Stimulated activated CD8-positive, alpha-beta memory T cell treated with anti-CD3 and anti-CD28 coated beads, Interleukin-12 subunit alpha, Interleukin-12 subunit beta, amount 100 ng/mL, for 24 hours (primary cell): ENCODE measurements at regions not wholly inside any gene's neighbourhood (a gene's known extent, or its start where the extent isn't known, plus 50 kb on each side); places are given as distances from the start of the nearest gene placed in this dataset.

ENCODE experiments used
- DNase-seq: peaks from one replicate; pipeline ENCODE4 v3.0.0-alpha.2; 2020; ENCODE audit errors: extremely low read depth

DNA sequence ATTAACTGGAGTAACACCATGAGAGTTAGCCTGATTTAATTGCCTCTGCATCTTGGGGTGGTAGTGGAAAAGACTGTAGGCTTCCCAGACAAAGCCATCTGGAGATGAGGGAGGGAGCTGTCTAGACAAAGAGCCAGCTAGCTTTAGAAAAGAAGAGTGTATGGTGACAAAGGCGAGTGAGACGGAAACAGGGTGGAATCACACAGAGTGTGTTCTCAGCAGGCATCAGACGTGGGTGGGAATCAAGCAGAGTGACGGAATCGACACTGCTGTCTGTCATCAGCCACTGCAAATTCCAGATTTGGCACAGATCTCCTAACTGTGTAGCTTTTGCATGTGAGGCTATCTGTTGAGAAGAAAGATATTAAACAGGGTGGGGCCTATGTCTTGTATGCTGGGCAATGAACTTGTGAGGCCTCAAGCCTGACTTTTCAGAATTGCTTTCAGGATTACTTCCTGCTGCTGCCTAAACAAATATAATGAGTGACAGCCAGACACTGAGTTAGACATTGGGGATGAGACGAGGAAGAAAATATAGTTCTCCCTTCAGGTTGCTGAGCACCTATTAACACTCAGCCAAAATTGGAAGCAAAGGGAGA lies 236.5 kb upstream of the GRIP1 start:
- DNase-seq: no peak

DNA sequence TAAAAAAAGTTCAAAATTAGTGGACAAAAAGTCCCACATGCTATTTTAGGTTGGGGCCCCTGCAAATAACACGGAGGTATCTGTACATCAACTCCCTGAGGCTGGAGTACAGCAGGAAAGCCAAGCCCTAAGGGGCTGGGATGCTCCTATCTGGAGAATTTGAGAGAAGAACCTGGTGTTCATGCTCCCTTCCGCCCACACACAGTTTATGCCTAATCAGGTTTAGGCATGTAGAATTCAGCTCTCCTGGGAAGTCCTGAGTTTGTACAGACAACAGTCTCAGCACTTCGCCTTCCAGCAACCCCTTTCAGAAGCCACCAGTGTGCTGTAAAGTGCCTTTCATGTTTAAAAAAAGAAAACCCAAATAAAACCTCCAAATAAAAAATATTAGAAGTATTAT lies 237.3 kb upstream of the GRIP1 start:
- DNase-seq: no peak

DNA sequence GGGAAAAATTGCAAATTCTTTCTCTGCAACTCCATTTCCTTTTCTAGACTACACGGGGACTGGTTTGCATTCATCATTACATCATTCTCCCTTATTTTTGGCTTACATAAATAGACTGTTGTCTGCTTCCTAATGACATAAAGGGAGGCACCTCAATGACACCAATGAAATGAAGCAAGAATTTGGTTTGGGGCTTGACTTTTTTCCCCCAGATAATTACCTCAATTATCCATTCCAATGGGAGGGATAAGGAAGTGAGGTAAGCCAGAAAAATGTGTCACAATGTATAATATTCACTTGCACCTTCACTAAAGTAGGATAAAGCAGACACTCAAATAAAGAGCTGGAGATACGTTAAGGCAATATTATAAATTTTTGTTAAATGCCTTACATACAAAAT lies 240.6 kb upstream of the GRIP1 start:
- DNase-seq: no peak

DNA sequence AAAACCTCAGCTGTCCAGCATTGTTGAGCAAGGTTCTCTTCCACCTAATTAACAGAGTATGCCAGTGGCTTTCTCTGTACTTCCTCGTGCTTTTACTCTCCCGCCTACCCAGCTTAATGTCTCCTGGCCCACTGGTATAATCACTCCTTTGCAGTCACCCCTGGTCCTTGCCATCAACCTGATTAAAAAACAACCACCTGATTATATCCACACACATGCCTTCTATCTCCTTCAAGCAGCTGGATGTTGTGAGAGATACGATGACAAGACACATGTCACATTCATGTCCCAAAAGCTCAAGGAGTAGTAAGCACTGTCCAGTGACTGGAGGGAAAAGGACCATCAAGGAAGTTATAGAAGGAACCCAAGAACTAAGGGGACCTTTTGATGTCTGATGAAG lies 241.3 kb upstream of the GRIP1 start:
- no peak for DNase-seq

DNA sequence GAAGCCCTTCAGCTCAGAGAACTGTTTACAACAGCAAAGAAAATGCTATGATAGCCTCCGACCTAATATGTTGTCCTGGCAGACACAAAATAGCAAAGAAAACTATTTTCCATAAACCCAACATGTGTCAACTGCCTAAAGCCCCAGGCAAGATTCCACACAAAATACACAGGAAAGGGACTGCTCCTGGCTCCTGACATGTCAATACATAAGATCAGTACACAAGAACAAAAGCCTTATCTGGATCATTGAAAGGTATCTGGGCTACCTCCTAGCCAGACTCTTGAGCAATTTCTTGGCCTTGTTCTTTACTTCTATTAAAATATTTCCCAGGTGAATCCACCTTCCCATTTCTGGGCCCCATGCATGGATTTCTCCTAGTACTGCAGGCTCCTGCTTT lies 242.3 kb upstream of the GRIP1 start:
- DNase-seq: no peak

DNA sequence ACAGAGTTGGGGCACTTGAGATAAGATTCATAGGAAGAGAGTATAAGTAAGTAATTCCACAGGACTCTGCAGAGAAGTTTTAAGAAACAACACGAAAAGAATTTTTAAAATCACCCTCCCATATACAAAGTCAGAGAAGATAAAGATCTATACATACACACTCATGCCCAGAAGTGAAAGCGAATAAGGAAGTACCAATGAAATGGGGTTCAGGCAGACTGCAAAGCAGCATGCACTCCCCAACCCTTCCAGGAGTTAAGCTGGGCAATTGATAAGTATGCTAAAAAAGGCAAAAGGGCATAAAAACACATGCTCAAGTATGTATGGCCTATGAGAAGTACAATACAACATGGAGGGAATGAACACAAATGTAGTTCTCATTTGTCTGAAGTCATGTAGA lies 246.2 kb upstream of the GRIP1 start:
- DNase-seq: no peak

DNA sequence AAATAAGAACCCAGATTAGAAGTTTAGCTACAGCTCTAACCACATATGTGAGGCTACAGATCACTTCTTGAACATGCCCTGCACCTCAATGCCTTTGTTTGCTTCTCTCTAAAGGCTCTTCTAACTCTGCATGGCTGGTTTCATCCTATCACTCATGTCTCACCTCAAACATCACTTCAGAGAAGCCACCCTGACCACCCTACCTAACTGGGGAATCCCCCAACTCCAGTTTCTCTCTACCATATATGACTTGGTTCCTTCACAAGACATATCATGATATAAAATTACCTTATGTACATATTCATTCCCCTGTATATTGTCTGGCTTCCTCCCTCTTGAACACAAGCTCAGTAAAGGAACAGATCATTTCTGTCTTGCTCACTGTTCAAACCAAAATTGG lies 250.2 kb upstream of the GRIP1 start:
- DNase-seq: no peak

DNA sequence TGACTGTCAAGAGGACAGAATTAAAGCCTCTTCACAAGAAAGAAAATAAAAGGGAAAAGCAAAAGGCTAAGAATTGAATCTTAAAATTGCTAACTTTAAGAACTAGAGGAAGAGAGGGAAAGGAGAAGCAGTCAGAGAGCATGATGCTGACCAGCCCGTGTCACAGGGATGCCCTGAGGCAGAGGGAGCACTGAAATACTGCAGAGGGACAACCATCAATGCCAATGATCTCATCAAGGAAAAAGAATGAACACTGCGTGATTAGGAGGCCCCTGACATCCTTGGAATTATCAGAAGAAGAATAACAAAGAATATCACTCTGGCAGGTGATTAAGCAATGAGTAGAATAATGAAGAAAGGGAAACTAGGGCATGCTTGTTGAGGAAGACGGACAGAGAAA lies 252.2 kb upstream of the GRIP1 start:
- no peak for DNase-seq

DNA sequence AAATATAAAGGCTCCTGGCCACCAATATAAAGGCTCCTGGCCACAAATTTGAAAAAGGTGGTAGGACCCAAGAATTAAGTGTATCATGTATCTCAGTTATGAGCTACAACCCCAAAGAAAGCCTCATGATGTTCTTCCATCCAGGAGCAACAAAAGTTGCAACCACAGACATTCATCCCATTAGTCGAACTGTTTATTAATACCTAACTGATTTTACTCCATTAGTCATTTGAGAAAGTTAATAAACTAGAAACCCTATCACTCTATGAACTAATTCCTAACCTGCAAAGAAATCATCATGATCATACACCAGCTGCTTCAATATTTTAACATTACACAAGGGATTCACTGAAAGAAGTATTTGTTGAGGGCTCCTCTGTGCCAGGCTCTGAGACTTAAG lies 253.2 kb upstream of the GRIP1 start:
- DNase-seq: no peak

DNA sequence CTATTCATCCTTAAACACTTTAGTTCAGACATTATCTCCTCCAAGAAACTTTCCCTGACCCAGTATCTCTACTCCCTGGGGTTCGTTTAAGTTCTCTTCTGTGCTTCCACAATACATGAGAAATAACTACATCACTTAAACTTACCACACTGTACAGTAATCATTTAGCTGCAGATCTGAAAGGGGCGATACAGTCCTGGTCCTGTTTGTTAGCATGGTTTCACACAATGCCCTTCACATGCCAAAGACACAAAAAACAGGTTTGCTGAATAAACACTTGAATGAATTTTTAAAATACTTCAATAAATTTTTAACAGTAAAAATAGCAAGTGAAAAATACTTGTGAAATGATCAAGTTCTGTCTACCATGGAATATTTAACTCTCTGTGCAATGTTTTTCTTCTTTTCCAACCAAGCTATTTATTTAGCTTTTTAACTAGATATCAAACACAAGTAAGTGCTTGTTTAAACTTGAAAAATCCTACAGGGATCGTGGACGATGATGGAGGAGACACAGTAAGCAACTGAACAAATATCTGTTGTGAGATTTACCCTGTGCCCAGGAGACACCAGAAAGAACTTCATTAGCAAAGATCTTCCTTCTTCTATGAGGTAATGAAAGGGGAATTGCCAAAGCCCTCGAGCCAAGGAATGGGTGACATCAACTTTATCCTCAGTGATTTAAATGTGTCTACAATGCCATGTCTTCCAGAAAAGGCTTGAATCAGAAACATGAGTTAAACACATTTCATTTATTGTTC lies 255.6 kb upstream of the GRIP1 start:
- no peak for DNase-seq

DNA sequence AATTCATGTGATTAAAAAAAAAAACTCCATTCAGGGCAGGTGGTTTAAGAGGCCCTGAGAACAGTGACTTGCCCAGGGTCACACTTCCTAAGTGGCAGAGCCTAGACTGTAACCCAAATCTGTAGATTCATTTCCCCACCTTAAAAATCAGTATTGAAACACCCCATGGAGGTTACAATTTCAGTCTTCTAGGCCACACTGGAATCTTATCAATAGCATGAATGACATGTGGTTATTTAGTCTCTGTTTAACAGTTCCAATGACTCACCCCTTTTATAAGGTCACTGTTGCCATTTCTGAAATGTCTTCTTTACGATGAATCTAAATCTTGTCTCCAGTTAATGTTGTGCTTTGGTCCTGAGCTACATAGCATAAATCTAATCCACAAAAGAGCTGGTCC lies 262.3 kb upstream of the GRIP1 start:
- DNase-seq: no peak

DNA sequence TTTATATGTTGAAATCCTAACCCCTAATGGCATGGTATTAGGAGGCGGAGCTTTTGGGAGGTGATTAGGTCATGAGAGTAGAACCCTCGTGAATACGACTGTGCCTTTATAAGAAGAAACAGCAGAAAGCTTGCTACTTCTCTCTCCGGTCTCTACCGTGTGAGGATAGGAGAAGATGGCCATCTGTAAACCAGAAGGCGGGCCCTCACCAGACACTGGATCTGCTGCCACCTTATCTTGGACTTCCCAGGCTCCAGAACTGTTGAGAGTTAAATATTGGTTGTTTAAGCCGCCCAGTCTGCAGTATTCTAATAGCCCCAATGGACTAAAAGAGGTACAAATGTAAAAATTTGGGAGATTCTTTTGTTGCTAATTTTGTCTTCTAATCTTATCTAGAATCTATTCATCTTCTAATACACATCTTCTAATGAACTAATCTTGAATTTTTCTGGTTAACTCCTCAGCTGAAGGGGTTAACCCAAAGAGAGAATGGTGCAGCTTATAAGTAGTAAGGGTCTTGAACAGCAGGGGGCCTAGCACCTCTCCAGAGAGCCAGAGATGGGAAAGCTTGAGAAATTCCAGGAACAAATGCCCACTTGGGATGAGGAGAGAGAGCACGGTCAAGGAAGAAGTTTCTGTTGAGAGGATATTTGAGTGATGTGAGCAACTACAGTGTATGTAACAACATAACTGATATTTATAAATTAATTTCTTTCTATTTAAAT lies 264.0 kb upstream of the GRIP1 start:
- DNase-seq: no peak

DNA sequence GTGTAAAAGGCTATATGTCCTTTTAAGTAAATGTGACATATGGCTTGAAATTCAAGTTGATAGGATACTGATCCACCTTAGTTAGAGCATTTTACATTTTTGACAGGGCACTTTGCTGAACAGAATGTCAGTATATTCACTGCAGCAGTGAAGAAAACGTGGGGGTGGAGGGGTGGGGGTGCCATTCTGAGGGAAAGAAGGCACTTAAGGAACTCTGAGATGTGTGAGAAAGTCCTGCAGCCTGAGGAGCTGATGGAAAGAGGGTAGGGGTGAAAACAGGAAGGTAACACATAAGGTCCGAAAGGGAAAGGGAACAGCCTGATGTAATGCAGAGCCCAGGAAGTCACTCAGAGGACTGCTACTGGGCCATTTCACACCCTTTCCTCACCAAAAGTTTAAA lies 265.5 kb upstream of the GRIP1 start:
- no peak for DNase-seq

DNA sequence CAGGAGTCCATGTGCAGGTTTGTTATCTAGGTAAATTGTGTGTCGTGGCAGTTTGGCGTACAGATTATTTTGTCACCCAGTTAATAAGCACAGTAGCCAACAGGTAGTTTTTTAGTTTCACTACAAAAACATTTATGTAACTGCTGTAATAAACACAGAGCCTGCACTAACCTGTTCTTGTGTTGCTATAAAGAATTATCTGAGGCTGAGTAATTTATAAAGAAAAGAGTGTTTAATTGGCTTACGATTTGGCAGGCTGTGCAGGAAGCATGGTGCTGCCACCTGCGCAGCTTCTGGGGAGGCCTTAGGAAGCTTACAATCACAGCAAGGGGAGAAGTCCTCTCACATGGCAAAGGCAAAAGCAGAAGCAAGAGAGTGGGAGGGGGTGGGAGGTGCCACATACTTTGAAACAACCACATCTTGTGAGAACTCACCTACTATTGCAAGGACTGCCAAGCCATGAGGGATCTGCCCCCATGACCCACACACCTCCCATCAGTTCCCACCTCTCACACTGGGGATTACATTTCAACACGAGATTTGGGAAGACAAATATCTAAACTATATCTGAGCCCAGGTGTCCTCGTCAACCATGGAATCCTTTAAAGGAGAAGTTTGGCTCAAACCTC lies 266.4 kb upstream of the GRIP1 start:
- DNase-seq: no peak

DNA sequence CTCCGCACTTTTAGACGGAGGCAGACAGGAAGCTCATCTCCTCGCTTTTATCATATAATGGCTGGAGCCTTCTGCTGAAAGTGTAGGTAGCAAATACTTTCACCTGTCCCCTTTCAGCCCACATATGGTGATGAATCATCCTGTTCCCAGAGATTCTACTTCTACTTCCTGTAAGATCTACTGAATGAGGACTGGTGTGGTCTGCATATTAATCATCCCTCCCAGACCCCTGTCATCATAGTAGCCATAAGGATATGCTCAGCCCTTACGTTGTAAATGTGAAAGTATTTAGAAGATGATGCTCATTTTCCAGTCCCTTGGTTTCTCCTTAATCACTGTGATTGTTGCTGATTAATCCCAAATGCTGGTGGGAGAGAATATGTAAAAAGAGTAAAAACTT lies 268.2 kb upstream of the GRIP1 start:
- DNase-seq: no peak

DNA sequence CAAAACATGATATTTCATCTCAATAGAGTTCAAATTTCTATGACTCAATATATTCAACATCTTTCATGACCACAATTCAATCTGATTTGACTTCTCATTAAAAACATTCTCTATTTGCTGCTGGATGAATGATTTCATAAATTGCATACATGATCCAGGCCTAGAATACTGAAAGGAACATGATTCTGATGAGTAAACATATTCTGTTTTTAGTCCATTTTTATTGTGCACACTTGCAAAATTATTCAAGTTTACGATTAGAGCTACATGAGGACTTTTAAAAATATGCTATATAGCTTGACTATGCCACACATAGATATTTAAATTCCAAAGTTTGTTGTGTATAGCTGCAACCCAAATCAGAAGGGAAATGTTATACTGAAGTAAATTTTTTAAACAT lies 273.8 kb upstream of the GRIP1 start:
- DNase-seq: no peak

DNA sequence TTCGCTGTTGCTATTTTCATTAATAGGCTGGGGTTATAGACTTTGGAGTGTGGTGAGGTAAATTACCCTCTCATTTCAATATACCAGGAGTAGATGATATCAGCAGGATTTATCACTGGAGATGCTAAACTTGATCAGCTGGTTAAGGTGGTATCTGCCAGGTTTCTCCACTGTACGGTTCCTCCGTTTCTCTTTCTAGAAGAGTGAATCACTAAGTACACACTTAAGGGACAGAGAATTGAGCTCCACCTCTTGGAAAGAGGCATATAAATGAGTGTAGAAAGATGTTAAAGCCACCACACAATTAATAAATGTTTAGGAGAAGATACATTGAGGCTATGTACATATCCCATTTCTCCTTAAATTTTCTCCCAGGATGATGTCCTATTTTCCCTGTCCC lies 277.4 kb upstream of the GRIP1 start:
- DNase-seq: no peak

DNA sequence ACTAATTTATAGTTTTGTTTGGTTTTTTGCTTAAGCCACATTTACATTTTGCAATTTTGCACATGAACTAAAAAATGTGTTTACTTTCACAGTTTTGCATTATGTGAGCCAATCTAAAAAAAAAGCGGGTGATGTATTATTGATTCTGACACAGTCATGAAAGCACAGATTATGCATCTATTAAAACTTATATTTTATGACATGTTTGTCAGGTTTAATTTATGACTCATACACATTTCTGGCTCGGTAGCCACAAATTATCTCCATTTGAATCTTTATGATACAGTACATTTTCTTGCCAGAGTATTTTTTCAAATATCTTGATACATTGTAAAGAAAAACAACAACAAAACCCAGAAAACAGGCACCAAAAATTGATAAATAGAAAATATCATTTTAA lies 280.4 kb upstream of the GRIP1 start:
- no peak for DNase-seq

DNA sequence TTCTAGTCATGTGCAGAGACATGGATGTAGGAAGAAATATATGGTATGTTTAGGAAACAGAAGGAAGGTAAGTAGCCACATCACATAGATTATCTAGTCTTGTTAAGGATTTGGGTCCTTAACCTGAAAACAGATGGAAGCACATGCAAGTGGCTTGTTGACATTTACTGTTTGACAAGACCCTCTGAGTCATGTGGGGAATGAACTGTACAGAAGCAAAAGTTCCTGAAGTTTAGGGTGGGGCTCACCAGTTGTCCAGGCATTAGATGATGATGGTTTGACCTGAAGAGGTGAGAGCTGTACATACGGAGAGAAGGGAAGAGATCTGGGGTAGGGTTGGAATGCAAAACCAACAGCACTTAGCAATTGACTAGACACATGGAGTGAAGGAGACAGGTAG lies 281.1 kb upstream of the GRIP1 start:
- DNase-seq: no peak

DNA sequence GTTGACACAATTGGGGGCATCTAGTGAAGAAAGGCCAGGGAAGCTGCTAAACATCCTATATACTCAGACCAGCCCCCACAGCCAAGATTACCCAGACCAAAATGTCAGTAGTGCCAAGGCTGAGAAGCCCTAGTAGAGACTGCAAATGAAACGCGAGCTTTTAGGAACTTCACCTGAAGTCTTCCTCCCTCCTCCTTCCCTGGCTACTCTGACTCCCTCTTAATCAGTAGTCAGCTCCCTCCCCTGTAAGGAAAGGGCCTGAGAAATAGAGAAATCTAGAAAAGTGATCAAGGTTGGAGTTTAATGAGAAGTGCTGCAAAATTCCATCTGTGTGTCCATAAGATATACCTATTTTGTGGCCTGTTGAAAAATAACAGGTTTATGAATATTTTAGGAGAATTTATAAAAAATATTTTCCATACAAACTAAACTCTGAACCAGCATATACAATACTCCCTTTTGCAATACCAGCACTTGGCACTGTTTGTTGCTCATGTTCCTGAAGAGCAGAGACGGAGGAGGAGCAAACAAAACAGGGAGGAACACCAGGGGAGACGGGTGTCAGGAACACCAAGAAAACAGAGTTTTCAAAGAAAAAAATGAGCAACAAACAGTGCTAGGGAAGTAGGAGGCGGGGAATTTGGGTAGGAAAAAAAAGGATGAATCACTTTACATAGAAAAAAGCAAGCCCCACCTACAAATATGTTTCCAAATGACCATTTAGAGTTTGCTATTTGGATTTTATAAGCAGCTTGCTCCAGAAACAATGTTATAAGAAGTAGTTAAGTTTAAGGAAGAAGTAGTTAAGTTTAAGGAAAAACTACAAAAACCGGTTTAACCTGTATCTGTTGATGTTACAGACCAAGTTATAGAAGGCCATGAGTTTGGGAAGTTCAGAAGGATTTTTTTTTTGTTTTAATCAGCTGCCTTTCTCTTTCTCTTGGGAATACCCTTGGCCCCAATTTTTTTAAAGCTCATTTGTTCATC lies 282.1 kb upstream of the GRIP1 start:
- no peak for DNase-seq

DNA sequence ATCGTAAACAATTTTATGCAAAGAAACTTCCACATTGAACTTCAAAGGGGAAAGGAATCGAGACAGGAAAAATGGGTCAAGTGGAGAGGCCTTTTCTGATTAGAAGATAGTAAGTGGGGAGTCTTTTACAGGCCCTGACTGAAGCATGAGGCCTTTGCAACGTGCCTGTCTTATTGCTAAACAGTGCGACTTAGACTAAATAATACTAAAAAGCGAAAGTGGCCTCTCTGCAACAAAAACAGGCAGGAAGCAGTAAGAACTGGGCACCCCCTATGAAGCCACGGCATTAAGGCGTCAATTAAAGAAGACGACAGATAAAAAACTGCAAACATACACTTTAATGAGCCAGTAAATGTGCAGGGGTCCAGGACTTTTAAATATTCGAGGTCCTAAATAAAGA lies 283.4 kb upstream of the GRIP1 start:
- DNase-seq: no peak

DNA sequence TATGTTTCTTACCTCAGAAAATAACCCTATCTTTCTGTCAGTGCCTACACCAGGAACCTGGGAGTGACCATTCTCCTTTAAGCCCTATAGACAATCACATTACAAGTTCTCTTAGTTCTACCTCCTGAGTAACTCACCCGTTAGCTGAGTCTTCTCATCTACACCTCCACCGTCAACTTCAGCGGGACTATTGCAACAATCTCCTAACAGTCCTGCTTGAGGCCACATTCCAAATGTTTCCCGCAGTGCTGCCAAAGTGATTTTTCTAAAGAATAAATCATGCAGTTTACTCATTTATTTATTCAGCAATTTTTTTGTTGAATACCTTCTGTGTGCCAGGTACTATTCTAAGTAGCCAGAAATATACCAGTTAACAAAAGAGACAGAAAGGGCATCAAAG lies 285.0 kb upstream of the GRIP1 start:
- no peak for DNase-seq
